PC-3 (cell line): ENCODE measurements at regions not wholly inside any gene's neighbourhood (a gene's known extent, or its start where the extent isn't known, plus 50 kb on each side); places are given as distances from the start of the nearest gene placed in this dataset.

Experiments used
- ATAC-seq: fragments of 200-7000 bp; cut with Tn5 transposase; 2 replicates; pipeline ENCODE4 v1.9.1; 2020; ENCODE audit warnings: mild to moderate bottlenecking, moderate library complexity
- BruUV-seq: library from RNA; stranded (reverse); fragments of 400-500 nt; replicated peaks from 2 replicates; lab custom pipeline; 2021; lab: Mats Ljungman, UMichigan
- CTCF ChIA-PET: fragments of 300-600 bp; sonication (Branson Sonifier 250); formaldehyde crosslinking; loops from one replicate; lab custom pipeline; 2022; ENCODE audit warnings: antibody characterized with exemption; lab: Charles Lee
- POLR2A ChIA-PET: fragments of 300-600 bp; sonication (Branson Sonifier 250); formaldehyde crosslinking; loops from one replicate; lab custom pipeline; 2022; ENCODE audit warnings: antibody characterized with exemption; ENCODE audit not compliant: unreplicated experiment; lab: Charles Lee
- DNase-seq: peaks from one replicate; pipeline ENCODE4 v3.0.0-alpha.2; 2015
- H2AFZ ChIP-seq: fragments of 300-600 bp; sonication (generic); 2 replicates; pipeline ENCODE4 v1.6.0; 2016; ENCODE audit warnings: antibody characterized with exemption, low read length
- H3F3A ChIP-seq: fragments of 300-600 bp; sonication (generic); one replicate; pipeline ENCODE4 v1.6.0; 2017; ENCODE audit warnings: antibody characterized with exemption, low read length, control low read depth, mild to moderate bottlenecking; ENCODE audit not compliant: unreplicated experiment
- H3K27ac ChIP-seq: fragments of 300-600 bp; sonication (generic); 2 replicates; pipeline ENCODE4 v1.5.1; 2016; ENCODE audit warnings: mild to moderate bottlenecking, low read length
- H3K27me3 ChIP-seq: fragments of 300-600 bp; sonication (generic); 2 replicates; pipeline ENCODE4 v1.6.1; 2016; ENCODE audit warnings: low read length, mixed read lengths
- H3K36me3 ChIP-seq: fragments of 300-600 bp; sonication (generic); 2 replicates; pipeline ENCODE4 v1.6.1; 2016; ENCODE audit warnings: low read depth, mixed run types, low read length, mixed read lengths
- H3K4me1 ChIP-seq: fragments of 300-600 bp; sonication (generic); 2 replicates; pipeline ENCODE4 v1.5.1; 2016; ENCODE audit warnings: low read length; ENCODE audit not compliant: insufficient read depth
- H3K4me2 ChIP-seq: fragments of 300-600 bp; sonication (generic); 2 replicates; pipeline ENCODE4 v1.6.0; 2016; ENCODE audit warnings: low read length
- H3K4me3 ChIP-seq: fragments of 300-600 bp; sonication (generic); 2 replicates; pipeline ENCODE4 v1.5.1; 2016; ENCODE audit warnings: mild to moderate bottlenecking, low read length, mixed read lengths
- H3K79me2 ChIP-seq: fragments of 300-600 bp; sonication (generic); 2 replicates; pipeline ENCODE4 v1.6.1; 2017; ENCODE audit warnings: low read length, mixed read lengths
- H3K9ac ChIP-seq: fragments of 300-600 bp; sonication (generic); 2 replicates; pipeline ENCODE4 v1.6.0; 2016; ENCODE audit warnings: mild to moderate bottlenecking, low read length
- H3K9me2 ChIP-seq: fragments of 300-600 bp; sonication (generic); replicated peaks from 2 replicates; pipeline ENCODE4 v1.6.1; 2016; ENCODE audit warnings: mixed run types, low read length, mixed read lengths
- H3K9me3 ChIP-seq: fragments of 300-600 bp; sonication (generic); 2 replicates; pipeline ENCODE4 v1.6.1; 2016; ENCODE audit warnings: low read length, mixed read lengths
- H4K20me1 ChIP-seq: fragments of 300-600 bp; sonication (generic); 2 replicates; pipeline ENCODE4 v1.6.1; 2016; ENCODE audit warnings: low read length, mixed read lengths
- EZH2 ChIP-seq: fragments of 300-600 bp; sonication (generic); IDR thresholded peaks from one replicate; pipeline ENCODE4 v1.6.1; 2017; ENCODE audit warnings: antibody characterized with exemption, mild to moderate bottlenecking, low read length; ENCODE audit not compliant: unreplicated experiment
- EZH2phosphoT487 ChIP-seq: fragments of 300-600 bp; sonication (generic); IDR thresholded peaks from 2 replicates; pipeline ENCODE4 v1.6.1; 2018; ENCODE audit warnings: mild to moderate bottlenecking, antibody characterized with exemption, low read length, borderline replicate concordance
- intact Hi-C: fragments of 100-400 bp; cut with micrococcal nuclease; formaldehyde crosslinking; loops from 2 replicates; pipeline ENCODE4 v1.9.0; 2023
- TF ChIP-seq, protein P1 (sequence below): fragments of 300-600 bp; sonication (generic); conservative IDR thresholded peaks from 2 replicates; pipeline ENCODE4 v1.5.1; 2017; ENCODE audit warnings: antibody characterized with exemption, low read depth, mild to moderate bottlenecking, low read length

DNA sequence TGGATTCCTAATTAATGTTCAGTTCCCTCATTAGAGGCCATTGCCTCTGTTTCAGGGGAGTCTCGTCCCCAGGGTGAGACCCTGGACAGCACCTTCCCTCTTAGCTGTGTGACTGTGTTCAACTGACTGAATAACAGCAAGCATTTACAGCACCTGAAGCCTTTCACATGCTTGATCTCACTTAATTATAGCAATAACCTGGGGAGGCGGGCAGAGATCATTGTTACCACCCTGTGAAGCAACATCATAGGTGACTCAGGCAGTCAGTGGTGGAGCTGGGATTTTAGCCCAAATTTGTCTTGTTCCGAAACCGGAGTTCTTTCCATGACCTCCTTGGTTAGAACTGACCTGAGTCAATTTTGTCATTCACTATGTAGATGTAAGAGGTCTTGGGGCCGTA, 105.2 kb upstream of the RAD23B start:
- ChIA-PET POLR2A (no interaction called here), CTCF (no interaction called here)
- TF ChIP-seq EZH2phosphoT487 (no peak), EZH2 (no peak)
- TF ChIP-seq, protein P1, sequence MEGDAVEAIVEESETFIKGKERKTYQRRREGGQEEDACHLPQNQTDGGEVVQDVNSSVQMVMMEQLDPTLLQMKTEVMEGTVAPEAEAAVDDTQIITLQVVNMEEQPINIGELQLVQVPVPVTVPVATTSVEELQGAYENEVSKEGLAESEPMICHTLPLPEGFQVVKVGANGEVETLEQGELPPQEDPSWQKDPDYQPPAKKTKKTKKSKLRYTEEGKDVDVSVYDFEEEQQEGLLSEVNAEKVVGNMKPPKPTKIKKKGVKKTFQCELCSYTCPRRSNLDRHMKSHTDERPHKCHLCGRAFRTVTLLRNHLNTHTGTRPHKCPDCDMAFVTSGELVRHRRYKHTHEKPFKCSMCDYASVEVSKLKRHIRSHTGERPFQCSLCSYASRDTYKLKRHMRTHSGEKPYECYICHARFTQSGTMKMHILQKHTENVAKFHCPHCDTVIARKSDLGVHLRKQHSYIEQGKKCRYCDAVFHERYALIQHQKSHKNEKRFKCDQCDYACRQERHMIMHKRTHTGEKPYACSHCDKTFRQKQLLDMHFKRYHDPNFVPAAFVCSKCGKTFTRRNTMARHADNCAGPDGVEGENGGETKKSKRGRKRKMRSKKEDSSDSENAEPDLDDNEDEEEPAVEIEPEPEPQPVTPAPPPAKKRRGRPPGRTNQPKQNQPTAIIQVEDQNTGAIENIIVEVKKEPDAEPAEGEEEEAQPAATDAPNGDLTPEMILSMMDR: no peak
- Histone ChIP-seq H3K79me2 (no peaks in the 10 kb centered on the region), H3K9ac (no peak overlapping the region), H4K20me1 (no peaks in the 10 kb centered on the region), H3K9me2 (no peaks in the 10 kb centered on the region), H3K4me3 (no peak overlapping the region), H3K27ac (no peak overlapping the region), H3K27me3 (no peaks in the 10 kb centered on the region), H3K4me2 (no peak overlapping the region), H3F3A (no peaks in the 10 kb centered on the region), H2AFZ (no peak overlapping the region), H3K4me1 (peaks cover 13% of the 10 kb centered on the region; the same call in 1 of the 2 replicates), H3K9me3 (no peaks in the 10 kb centered on the region), H3K36me3 (no peaks in the 10 kb centered on the region)
- no TSS peak for BruUV-seq
- DNase-seq (no peak), ATAC-seq (no peak)
- intact Hi-C loops: loop anchor here (10.0 kb wide), 1 partner anchor 313 kb away; the partner anchor contains the start of gene ZNF462

DNA sequence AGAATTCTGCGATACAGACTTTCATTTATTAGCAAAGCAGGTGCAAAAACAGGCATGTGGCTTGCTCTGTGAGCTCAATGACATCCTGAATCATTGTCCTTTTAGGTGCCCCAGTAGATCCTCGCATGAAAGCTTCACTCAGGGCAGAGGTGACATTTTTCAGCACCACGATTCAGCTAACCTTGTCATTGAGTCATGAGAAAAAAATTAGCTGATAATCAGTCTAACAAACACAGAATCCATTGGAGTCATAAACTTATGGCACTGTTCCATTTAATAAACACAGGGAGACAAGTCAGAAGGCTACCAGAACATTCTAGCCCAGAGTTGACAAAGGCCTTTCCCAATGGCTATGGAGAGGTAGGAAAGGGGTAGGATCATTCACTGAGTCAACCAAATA, 104.8 kb upstream of the RAD23B start:
- no TSS peak for BruUV-seq
- H4K20me1 ChIP-seq: no peaks in the 10 kb centered on the region
- H3K9me2 ChIP-seq: no peaks in the 10 kb centered on the region
- peak; percentile 43 for DNase-seq
- intact Hi-C loops: loop anchor here (10.0 kb wide), 1 partner anchor 313 kb away; the partner anchor contains the start of gene ZNF462
- H3K27me3 ChIP-seq: no peaks in the 10 kb centered on the region
- no peaks in the 10 kb centered on the region for H3K36me3 ChIP-seq
- TF ChIP-seq EZH2phosphoT487: no peak
- TF ChIP-seq EZH2: no peak
- TF ChIP-seq, protein P1: no peak
- no peak overlapping the region for H3K4me3 ChIP-seq
- POLR2A ChIA-PET: no interaction called here
- CTCF ChIA-PET: no interaction called here
- H3K9me3 ChIP-seq: no peaks in the 10 kb centered on the region
- no peak for ATAC-seq
- no peaks in the 10 kb centered on the region for H3F3A ChIP-seq
- H3K79me2 ChIP-seq: no peaks in the 10 kb centered on the region
- H3K9ac ChIP-seq: no peak overlapping the region
- H2AFZ ChIP-seq: no peak overlapping the region
- peaks cover 13% of the 10 kb centered on the region; the same call in 1 of the 2 replicates for H3K4me1 ChIP-seq
- H3K27ac ChIP-seq: no peak overlapping the region
- no peak overlapping the region for H3K4me2 ChIP-seq

DNA sequence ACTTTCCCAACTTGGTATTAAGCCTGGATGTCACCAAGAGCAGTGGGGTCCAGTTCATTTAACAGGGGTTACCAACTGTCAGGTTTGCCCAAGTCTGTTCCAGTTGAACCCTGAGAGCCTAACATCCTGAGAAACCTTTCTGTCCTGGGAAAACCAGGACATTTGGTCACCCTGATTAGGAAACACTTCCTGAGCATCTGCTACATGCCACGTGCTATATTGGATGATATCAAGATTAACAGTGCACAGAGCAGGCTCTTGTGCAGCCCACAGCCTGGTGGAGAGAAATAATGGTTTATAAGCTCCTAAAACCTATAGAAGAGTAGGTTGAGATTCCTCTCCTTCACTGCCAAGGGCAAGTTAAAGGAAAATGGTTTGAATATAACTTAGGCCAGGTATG, 102.9 kb upstream of the RAD23B start:
- Histone ChIP-seq H3K4me3 (no peak overlapping the region), H3K27me3 (no peaks in the 10 kb centered on the region), H3K9ac (no peak overlapping the region), H3K79me2 (no peaks in the 10 kb centered on the region), H2AFZ (no peak overlapping the region), H4K20me1 (no peaks in the 10 kb centered on the region), H3K36me3 (no peaks in the 10 kb centered on the region), H3K4me2 (no peak overlapping the region), H3F3A (no peaks in the 10 kb centered on the region), H3K4me1 (peaks cover 8% of the 10 kb centered on the region; the same call in 1 of the 2 replicates), H3K27ac (no peak overlapping the region), H3K9me2 (no peaks in the 10 kb centered on the region), H3K9me3 (no peaks in the 10 kb centered on the region)
- BruUV-seq: no TSS peak
- no peak for TF ChIP-seq EZH2
- no peak for TF ChIP-seq EZH2phosphoT487
- TF ChIP-seq, protein P1: no peak
- DNase-seq: no peak
- CTCF ChIA-PET: no interaction called here
- intact Hi-C loops: no loop called here
- ATAC-seq: no peak
- POLR2A ChIA-PET: no interaction called here
